KMS-11 (cell line): ENCODE measurements at regions not wholly inside any gene's neighbourhood (a gene's known extent, or its start where the extent isn't known, plus 50 kb on each side); places are given as distances from the start of the nearest gene placed in this dataset.
A peak's percentile ranks its signal among the peaks of the same experiment; 100 is the strongest.

Experiments used
- H2AFZ ChIP-seq: fragments of 200-600 bp; sonication (generic); 2 replicates; pipeline ENCODE4 v1.6.1; 2016; ENCODE audit warnings: antibody characterized with exemption, mixed run types, low read depth
- H3K27ac ChIP-seq: fragments of 200-600 bp; sonication (generic); 2 replicates; pipeline ENCODE4 v1.6.1; 2016; ENCODE audit warnings: mild to moderate bottlenecking, mixed run types
- H3K27me3 ChIP-seq: fragments of 200-600 bp; sonication (generic); 2 replicates; pipeline ENCODE4 v1.6.1; 2017; ENCODE audit warnings: mild to moderate bottlenecking, low read depth, mixed run types, moderate library complexity; ENCODE audit not compliant: insufficient read depth
- H3K36me3 ChIP-seq: fragments of 200-600 bp; sonication (generic); 2 replicates; pipeline ENCODE4 v1.6.1; 2017; ENCODE audit warnings: mild to moderate bottlenecking, mixed run types; ENCODE audit not compliant: insufficient read depth
- H3K4me1 ChIP-seq: fragments of 200-600 bp; sonication (generic); 2 replicates; pipeline ENCODE4 v1.6.1; 2016; ENCODE audit warnings: mild to moderate bottlenecking, low read depth, mixed run types; ENCODE audit not compliant: poor library complexity, severe bottlenecking
- H3K4me2 ChIP-seq: fragments of 200-600 bp; sonication (generic); 2 replicates; pipeline ENCODE4 v1.7.0; 2016; ENCODE audit warnings: mild to moderate bottlenecking, mixed run types
- H3K4me3 ChIP-seq: fragments of 200-600 bp; sonication (generic); IDR thresholded peaks from 2 replicates; pipeline ENCODE4 v1.6.1; 2017; ENCODE audit warnings: low read depth, low read length, mixed read lengths; ENCODE audit not compliant: insufficient read depth
- H3K79me2 ChIP-seq: fragments of 200-600 bp; sonication (generic); 2 replicates; pipeline ENCODE4 v1.6.1; 2016; ENCODE audit warnings: low read depth, mixed run types; ENCODE audit not compliant: insufficient read depth
- H3K9ac ChIP-seq: fragments of 200-600 bp; sonication (generic); 2 replicates; pipeline ENCODE4 v1.6.1; 2016; ENCODE audit warnings: mild to moderate bottlenecking, mixed run types
- H4K20me1 ChIP-seq: fragments of 200-600 bp; sonication (generic); 2 replicates; pipeline ENCODE4 v1.6.1; 2016; ENCODE audit warnings: mild to moderate bottlenecking, mixed run types; ENCODE audit not compliant: insufficient read depth
- TF ChIP-seq, protein P1 (sequence below): fragments of 200-600 bp; sonication (generic); conservative IDR thresholded peaks from 2 replicates; pipeline ENCODE4 v1.6.1; 2017; ENCODE audit warnings: low read depth, mild to moderate bottlenecking, antibody characterized with exemption, low read length, moderate library complexity, mixed read lengths

DNA sequence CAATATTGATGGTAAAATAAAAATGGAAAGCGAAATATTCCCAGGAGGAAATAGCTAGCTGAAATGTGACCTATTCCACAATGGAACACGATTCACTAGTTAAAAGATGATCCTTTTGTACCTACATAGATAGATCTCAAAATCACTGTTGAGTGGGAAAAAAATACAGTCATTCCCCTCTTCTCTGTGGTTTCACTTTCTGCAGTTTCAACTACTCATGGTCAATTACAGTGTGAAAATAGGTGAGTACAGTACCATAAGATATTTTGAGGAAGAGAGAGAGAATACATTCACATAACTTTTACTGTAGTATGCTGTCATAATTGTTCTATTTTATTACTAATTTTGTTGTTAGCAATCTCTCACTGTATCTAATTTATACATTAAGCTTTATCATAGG, 56.0 kb upstream of the COL13A1 start:
- no peak overlapping the region for H3K4me3 ChIP-seq

DNA sequence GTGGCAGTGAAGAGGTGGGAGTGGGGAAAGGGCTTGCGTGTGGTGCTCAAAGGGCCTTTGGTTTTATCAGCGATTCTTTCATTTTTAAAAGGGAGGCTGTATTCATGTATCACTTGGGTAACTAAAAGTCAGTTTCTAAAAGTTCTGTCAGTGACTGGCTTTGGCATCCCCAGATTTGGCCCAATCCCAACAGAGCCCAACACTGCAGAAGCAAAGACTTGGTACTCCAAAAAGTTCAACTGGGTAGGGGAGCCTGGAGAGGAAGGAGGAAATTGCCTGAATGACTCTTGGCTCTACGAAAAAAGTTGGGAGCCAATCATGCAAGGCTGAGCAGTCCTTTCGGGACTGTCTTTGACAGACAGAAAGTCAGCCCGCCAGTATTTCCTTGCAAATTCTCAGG, 54.5 kb upstream of the COL13A1 start:
- Histone ChIP-seq H3K4me1 (peaks cover 29% of the 10 kb centered on the region), H3K79me2 (no peaks in the 10 kb centered on the region), H3K4me3 (no peak overlapping the region), H4K20me1 (no peaks in the 10 kb centered on the region), H3K27ac (no peak overlapping the region), H3K9ac (no peak overlapping the region), H2AFZ (no peak overlapping the region), H3K4me2 (peak overlapping the region; percentile 20; the same call in 1 of the 2 replicates), H3K27me3 (peaks cover 50% of the 10 kb centered on the region), H3K36me3 (no peaks in the 10 kb centered on the region)
- TF ChIP-seq, protein P1, sequence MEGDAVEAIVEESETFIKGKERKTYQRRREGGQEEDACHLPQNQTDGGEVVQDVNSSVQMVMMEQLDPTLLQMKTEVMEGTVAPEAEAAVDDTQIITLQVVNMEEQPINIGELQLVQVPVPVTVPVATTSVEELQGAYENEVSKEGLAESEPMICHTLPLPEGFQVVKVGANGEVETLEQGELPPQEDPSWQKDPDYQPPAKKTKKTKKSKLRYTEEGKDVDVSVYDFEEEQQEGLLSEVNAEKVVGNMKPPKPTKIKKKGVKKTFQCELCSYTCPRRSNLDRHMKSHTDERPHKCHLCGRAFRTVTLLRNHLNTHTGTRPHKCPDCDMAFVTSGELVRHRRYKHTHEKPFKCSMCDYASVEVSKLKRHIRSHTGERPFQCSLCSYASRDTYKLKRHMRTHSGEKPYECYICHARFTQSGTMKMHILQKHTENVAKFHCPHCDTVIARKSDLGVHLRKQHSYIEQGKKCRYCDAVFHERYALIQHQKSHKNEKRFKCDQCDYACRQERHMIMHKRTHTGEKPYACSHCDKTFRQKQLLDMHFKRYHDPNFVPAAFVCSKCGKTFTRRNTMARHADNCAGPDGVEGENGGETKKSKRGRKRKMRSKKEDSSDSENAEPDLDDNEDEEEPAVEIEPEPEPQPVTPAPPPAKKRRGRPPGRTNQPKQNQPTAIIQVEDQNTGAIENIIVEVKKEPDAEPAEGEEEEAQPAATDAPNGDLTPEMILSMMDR, result no peak

More for the DNA sequence above, 56.0 kb upstream of the COL13A1 start:
- TF ChIP-seq, protein P1, result no peak
- Histone ChIP-seq H4K20me1 (no peaks in the 10 kb centered on the region), H3K79me2 (no peaks in the 10 kb centered on the region), H3K27me3 (peaks cover 65% of the 10 kb centered on the region), H3K27ac (no peak overlapping the region), H3K36me3 (no peaks in the 10 kb centered on the region), H3K9ac (no peak overlapping the region), H3K4me2 (peak overlapping the region; percentile 9; the same call in 1 of the 2 replicates), H3K4me1 (peaks cover 29% of the 10 kb centered on the region), H2AFZ (no peak overlapping the region)

DNA sequence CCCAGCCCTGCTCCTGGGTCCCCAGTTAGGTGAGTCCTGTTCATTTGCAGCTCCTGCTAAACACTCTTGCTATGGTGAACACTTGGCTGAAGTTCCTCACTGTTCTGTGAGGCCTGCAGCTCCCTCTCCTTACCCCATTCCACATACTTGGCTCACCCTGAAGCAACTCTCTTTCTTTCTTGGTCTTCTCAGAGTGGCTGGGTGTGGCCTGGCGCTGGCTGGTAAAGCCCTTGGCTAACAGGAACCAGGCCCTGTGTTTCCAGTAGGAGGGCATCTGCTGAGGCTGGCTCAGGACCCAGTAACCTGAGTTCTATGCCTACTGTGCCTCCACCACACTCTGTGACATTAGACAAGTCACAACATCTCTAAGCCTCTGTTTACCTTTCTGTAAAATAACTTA, 53.1 kb upstream of the COL13A1 start:
- Histone ChIP-seq H3K27ac (no peak overlapping the region), H3K4me1 (peaks cover 29% of the 10 kb centered on the region), H2AFZ (no peak overlapping the region), H3K79me2 (no peaks in the 10 kb centered on the region), H3K4me3 (no peak overlapping the region), H3K27me3 (peaks cover 40% of the 10 kb centered on the region), H3K4me2 (no peak overlapping the region), H4K20me1 (no peaks in the 10 kb centered on the region), H3K36me3 (no peaks in the 10 kb centered on the region), H3K9ac (no peak overlapping the region)
- TF ChIP-seq, protein P1, result no peak

DNA sequence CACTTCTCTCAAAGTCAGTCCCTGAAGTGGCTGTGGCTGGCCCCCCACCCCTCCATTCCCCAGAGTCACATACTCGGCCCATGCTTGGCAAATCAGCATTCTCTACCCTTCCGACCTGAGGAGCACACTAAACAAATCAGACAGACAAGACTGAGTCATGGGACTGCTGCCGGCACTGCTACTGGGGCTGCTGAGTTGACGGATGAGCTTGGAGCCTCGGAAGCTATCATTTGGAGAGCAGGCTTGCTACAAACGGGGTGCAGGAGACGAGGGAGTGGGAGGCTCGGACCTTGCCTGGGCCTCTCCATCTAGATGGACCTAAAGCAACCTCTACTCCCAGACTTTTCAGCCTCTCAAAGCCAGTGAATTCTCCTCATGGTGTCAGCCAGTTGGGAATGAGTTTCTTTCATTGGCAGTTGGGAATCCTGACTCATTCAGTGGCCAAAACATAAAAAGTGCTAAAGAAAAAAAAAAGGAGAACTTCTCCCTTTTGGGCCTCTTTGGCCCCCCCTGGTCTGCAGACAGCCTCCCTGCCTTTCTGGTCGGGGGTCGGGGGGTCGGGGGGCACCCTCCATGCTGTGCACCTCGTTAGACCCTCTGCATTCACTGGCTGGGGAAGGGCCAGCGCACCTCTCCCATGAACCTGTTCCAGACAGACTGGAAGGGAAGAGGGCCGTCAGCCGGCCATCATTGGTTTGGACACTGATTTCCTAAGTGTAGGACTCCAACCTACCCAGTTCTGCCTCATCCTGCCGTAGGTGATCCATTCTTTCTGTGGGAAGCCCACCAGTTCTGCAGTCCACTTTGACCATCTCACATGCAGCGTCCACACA, 52.3 kb upstream of the COL13A1 start:
- Histone ChIP-seq H3K4me3 (no peak overlapping the region), H3K4me1 (peaks cover 29% of the 10 kb centered on the region), H3K79me2 (no peaks in the 10 kb centered on the region), H3K4me2 (no peak overlapping the region), H3K36me3 (no peaks in the 10 kb centered on the region), H2AFZ (no peak overlapping the region), H3K9ac (no peak overlapping the region), H3K27ac (no peak overlapping the region), H4K20me1 (no peaks in the 10 kb centered on the region), H3K27me3 (peaks cover 33% of the 10 kb centered on the region)
- TF ChIP-seq, protein P1, result no peak
